Hematopoietic multipotent progenitor cell treated with erythropoietin and hydrocortisone succinate and interleukin-3 and kit ligand, for 6 days (in vitro differentiated cells): ENCODE measurements at regions not wholly inside any gene's neighbourhood (a gene's known extent, or its start where the extent isn't known, plus 50 kb on each side); places are given as distances from the start of the nearest gene placed in this dataset.
A peak's percentile ranks its signal among the peaks of the same experiment; 100 is the strongest.

Source experiments
- DNase-seq: peaks from one replicate; pipeline ENCODE4 v3.0.0-alpha.2; 2015

- no peak for DNase-seq
Measured at GRCh38 chr10:4370376-4370775, 455.6 kb upstream of the AKR1E2 start.

- no peak for DNase-seq
Measured at GRCh38 chr10:4361581-4361980, 464.4 kb upstream of the AKR1E2 start.

- DNase-seq, result no peak
Measured at GRCh38 chr10:4359003-4359402, 467.0 kb upstream of the AKR1E2 start.

GRCh38 chr10:4357911-4358310 is 468.1 kb upstream of the AKR1E2 start:
- no peak for DNase-seq

- DNase-seq, result no peak
Measured at GRCh38 chr10:4355350-4355749, 470.7 kb upstream of the AKR1E2 start.

GRCh38 chr10:4354382-4354812 is 471.6 kb upstream of the AKR1E2 start:
- no peak for DNase-seq

- no peak for DNase-seq
Measured at GRCh38 chr10:4353964-4354363, 472.0 kb upstream of the AKR1E2 start.

GRCh38 chr10:4353059-4353655 is 472.9 kb upstream of the AKR1E2 start:
- DNase-seq, result no peak

GRCh38 chr10:4352414-4352961 is 473.5 kb upstream of the AKR1E2 start:
- DNase-seq, result no peak

GRCh38 chr10:4351723-4352413 is 474.1 kb upstream of the AKR1E2 start:
- DNase-seq, result no peak

- no peak for DNase-seq
Measured at GRCh38 chr10:4347397-4347796, 478.6 kb upstream of the AKR1E2 start.

GRCh38 chr10:4345877-4346646 is 479.9 kb upstream of the AKR1E2 start:
- no peak for DNase-seq

GRCh38 chr10:4344492-4344994 is 481.5 kb upstream of the AKR1E2 start:
- DNase-seq, result no peak

GRCh38 chr10:4343873-4344272 is 482.1 kb upstream of the AKR1E2 start:
- DNase-seq, result no peak

GRCh38 chr10:4343091-4343490 is 482.9 kb upstream of the AKR1E2 start:
- no peak for DNase-seq

- no peak for DNase-seq
Measured at GRCh38 chr10:4338768-4339167, 487.2 kb upstream of the AKR1E2 start.

GRCh38 chr10:4337563-4337962 is 488.4 kb upstream of the AKR1E2 start:
- no peak for DNase-seq

GRCh38 chr10:4334871-4335270 is 491.1 kb upstream of the AKR1E2 start:
- no peak for DNase-seq

- no peak for DNase-seq
Measured at GRCh38 chr10:4334015-4334414, 492.0 kb upstream of the AKR1E2 start.

- DNase-seq, result peak; percentile 1
Measured at GRCh38 chr10:4333459-4333894, 492.5 kb upstream of the AKR1E2 start.

GRCh38 chr10:4332764-4333458 is 493.1 kb upstream of the AKR1E2 start:
- DNase-seq, result no peak

- DNase-seq, result no peak
Measured at GRCh38 chr10:4331150-4331549, 494.9 kb upstream of the AKR1E2 start.

GRCh38 chr10:4330636-4331035 is 495.4 kb upstream of the AKR1E2 start:
- DNase-seq, result no peak
